Right forelimb (tissue), 1 donor: ENCODE measurements at regions not wholly inside any gene's neighbourhood (a gene's known extent, or its start where the extent isn't known, plus 50 kb on each side); places are given as distances from the start of the nearest gene placed in this dataset.

Source experiments
- DNase-seq: peaks from one replicate; pipeline ENCODE4 v3.0.0-alpha.2; 2018

- no peak for DNase-seq
These were observed 323.6 kb downstream of the NFIB start for GRCh38 chr9:13990331-13990730.

DNA sequence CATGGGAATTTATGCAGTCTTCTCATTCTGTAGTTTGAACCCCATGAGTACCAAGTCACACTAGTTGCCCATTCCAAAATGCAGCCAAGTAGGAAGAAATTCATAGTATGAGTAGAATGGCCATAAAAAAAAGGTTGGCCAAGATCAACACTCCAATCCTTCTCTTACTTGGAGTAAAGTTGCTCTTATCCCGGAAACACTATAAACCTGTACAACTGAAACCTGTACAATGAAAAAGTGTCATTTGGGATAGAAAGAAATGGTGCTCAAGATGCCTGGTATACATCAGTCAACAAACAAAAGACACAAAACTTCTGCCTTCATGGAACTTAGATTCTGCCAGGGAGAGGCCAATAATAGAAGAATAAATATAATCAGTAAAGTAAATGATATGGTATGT, 325.0 kb downstream of the NFIB start:
- DNase-seq: no peak

DNA sequence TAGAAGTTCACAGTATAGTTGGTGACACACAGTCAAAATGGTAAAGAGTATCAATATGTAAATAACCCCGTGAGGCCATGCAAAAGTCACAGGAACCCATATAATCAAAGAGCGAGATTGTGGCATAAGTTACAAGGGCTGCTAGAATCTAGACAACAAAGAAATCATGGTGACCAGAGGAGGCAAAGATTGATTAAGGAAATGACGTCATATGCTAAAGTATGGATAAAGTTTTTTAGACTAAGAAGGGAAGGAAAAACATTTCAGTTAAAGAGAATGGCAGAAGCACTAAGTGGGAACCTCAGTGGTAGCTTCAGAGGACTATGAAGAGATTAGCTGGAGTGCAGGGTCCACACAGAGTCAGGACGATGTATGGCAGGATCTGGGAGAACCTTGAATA, 330.3 kb downstream of the NFIB start:
- no peak for DNase-seq

DNA sequence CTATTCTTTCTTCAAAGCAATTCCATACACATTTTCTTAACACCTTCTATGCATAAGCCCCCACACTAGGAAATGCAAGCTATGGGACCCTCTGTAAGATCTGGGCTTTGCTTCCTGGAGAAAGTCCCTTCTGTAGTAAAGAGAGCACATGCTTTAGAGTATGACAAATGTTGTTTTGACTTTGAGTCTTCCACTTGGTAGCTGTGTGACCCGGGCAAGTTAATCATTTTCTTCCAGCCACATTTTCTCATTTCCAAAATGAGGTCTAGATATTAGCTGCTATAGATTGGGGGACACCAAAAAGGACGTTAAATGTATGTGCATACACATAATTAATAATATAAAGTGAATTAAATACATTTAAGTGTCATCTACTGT, 334.0 kb downstream of the NFIB start:
- no peak for DNase-seq

GRCh38 chr9:13975611-13976290, 338.2 kb downstream of the NFIB start:
- no peak for DNase-seq

GRCh38 chr9:13974891-13975290, 339.1 kb downstream of the NFIB start:
- no peak for DNase-seq

- DNase-seq: no peak
These were observed 341.8 kb downstream of the NFIB start for GRCh38 chr9:13971966-13972655.

DNA sequence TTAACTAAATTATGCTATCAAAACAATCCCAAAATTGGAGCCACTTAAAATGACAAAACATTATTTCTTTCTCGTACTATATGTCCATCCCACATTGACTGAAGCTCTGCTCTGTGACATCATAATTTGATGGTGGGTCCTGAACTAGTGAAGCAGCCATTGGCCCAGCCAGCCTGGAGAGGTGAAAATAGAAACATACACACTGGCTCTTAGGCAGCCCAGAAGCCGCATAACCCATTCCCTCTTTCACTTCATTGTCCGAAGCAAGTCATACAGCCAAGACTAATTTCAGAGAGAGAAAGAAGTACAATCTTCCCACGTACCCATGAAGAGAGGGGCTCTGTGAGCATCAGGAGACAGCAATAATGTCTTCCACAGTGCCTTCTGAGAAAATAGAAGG, 342.5 kb downstream of the NFIB start:
- no peak for DNase-seq

DNA sequence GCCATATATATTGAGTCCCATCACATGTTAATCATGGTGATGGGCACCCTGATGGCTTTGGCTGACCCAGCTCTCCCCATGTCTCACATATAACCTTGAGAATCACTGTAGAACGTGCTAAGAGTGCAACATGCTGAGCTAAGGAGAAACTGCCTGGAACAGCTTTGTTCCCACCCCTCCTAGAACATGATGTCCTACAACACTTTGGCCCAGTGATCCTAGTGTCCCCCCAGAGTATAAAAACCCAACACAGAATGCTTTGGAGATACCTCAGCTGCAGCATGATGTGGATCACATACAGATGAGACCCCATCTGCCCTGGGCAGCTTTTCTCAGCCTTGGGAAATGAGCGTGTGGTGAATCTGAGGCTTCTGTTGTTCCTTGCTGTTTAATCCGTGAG, 343.5 kb downstream of the NFIB start:
- DNase-seq: no peak

DNA sequence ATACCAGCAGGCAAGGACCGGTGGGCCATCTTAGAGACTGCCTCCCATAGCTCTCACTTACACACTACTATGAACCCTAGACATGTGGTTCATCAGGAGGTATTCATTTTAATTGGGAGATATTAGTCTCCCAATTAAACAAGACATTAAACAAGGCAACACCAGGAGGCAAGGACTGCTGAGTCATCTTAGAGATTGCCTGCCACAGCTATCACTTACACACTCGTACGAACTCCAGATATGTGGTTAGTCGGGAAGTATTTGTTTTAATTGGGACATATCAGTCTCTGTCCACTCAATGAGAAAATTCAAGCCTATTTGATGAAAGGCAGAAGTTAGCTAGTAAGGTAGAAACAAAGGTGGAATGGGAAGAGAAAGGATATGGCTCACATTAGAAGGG, 343.9 kb downstream of the NFIB start:
- no peak for DNase-seq

- DNase-seq: no peak
These were observed 346.5 kb downstream of the NFIB start for GRCh38 chr9:13967438-13967837.

GRCh38 chr9:13967011-13967410, 346.9 kb downstream of the NFIB start:
- no peak for DNase-seq

- DNase-seq: no peak
These were observed 350.8 kb downstream of the NFIB start for GRCh38 chr9:13963005-13963653.

GRCh38 chr9:13962006-13962405, 351.9 kb downstream of the NFIB start:
- DNase-seq: peak; percentile 62

DNA sequence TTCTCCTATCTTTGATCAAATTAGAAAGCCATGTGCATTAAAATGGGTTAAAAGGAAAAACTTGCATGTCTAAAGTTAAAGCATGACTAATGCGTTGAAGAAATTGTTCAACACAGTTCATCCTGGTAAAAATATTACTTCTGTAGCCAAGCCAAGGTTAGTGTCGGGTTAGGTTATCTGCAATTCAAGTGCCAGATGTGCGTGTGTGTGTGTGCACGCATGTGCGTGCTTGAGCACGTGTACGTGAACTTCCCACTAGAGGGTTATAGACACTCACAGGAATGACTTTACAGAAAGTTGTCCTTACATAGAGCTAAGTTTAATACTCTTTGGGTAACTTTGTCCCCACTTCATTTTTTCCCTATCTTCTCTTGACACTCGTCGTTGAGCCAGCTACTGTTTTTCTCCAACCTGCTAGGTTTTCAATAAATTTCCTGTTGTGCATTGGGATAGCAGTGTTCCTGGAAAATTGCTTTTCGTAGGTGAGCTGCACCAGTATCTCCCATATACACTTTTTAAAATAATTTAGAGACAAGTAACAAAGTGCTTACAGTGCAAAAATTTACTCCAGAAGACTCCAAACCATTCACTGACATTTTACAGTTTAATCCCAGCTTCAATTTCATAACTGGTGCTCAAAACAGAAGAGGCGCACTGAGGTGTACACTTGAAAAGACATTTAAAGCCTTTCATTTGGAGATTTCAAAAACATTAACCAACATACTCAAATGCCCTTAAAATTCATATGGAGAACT, 353.8 kb downstream of the NFIB start:
- DNase-seq: no peak

GRCh38 chr9:13958672-13959071, 355.3 kb downstream of the NFIB start:
- DNase-seq: no peak

GRCh38 chr9:13957089-13957488, 356.9 kb downstream of the NFIB start:
- no peak for DNase-seq

DNA sequence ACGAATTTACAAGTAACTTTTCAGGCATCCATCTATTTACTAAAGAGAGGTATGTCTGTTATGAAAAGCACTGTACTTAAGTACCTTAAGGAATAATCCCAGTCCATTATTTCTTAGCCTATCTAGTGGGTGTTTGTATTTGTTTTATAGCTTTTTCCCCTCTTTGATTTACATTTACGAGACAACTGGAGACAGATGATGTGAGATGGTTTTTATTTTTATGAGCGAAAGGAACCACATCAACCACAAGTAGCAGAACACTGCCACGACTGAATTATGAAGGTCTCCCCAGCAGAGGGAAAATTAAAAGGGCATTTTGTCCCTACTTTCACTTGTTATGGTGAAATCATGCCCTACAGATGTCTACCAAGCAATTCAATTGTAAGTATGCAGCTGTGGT, 357.8 kb downstream of the NFIB start:
- DNase-seq: no peak

DNA sequence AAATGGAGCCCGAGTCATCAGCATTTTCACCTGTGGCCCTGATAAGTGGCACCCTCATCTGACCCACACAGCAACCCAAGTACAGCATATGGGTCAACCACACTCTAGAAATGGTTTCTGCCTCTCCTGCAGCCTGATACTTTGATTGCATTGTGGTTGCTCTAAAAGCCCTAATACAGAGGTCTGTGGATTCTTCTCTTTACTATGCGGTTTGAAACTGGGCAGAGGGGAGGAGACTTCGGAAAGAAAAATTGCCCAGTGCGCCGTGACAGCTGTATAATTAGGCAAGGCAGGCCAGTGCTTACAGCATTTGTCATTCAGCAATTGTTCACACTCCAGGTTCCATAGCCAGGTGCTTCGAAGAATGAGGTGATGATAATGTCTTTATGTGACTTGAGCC, 361.0 kb downstream of the NFIB start:
- DNase-seq: no peak

- DNase-seq: no peak
These were observed 365.9 kb downstream of the NFIB start for GRCh38 chr9:13948037-13948436.

- no peak for DNase-seq
These were observed 370.8 kb downstream of the NFIB start for GRCh38 chr9:13943176-13943575.

DNA sequence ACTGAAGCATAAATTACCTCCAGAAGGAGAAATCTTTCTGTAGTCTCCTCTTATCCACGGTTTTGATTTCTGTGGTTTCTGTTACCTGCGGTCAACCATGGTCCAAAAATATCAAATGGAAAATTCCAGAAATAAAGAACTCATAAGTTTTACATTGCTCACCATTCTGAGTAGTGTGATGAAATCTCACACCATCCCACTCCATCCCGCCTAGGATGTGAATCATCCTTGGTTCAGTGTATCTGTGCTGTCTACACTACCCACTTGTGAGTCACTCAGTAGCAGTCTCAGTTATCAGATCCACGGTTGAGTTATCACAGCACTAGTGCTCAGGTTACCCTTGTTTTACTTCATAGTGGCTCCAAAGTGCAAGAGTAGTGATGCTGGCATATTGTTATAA, 371.2 kb downstream of the NFIB start:
- DNase-seq: no peak

GRCh38 chr9:13942201-13942600, 371.7 kb downstream of the NFIB start:
- DNase-seq: no peak

- no peak for DNase-seq
These were observed 372.2 kb downstream of the NFIB start for GRCh38 chr9:13941714-13942113.
